KMS-11 (cell line): ENCODE measurements at regions not wholly inside any gene's neighbourhood (a gene's known extent, or its start where the extent isn't known, plus 50 kb on each side); places are given as distances from the start of the nearest gene placed in this dataset.

Experiments
- H2AFZ ChIP-seq: fragments of 200-600 bp; sonication (generic); 2 replicates; pipeline ENCODE4 v1.6.1; 2016; ENCODE audit warnings: antibody characterized with exemption, mixed run types, low read depth
- H3K27ac ChIP-seq: fragments of 200-600 bp; sonication (generic); 2 replicates; pipeline ENCODE4 v1.6.1; 2016; ENCODE audit warnings: mild to moderate bottlenecking, mixed run types
- H3K27me3 ChIP-seq: fragments of 200-600 bp; sonication (generic); 2 replicates; pipeline ENCODE4 v1.6.1; 2017; ENCODE audit warnings: mild to moderate bottlenecking, low read depth, mixed run types, moderate library complexity; ENCODE audit not compliant: insufficient read depth
- H3K36me3 ChIP-seq: fragments of 200-600 bp; sonication (generic); 2 replicates; pipeline ENCODE4 v1.6.1; 2017; ENCODE audit warnings: mild to moderate bottlenecking, mixed run types; ENCODE audit not compliant: insufficient read depth
- H3K4me1 ChIP-seq: fragments of 200-600 bp; sonication (generic); 2 replicates; pipeline ENCODE4 v1.6.1; 2016; ENCODE audit warnings: mild to moderate bottlenecking, low read depth, mixed run types; ENCODE audit not compliant: poor library complexity, severe bottlenecking
- H3K4me2 ChIP-seq: fragments of 200-600 bp; sonication (generic); 2 replicates; pipeline ENCODE4 v1.7.0; 2016; ENCODE audit warnings: mild to moderate bottlenecking, mixed run types
- H3K4me3 ChIP-seq: fragments of 200-600 bp; sonication (generic); IDR thresholded peaks from 2 replicates; pipeline ENCODE4 v1.6.1; 2017; ENCODE audit warnings: low read depth, low read length, mixed read lengths; ENCODE audit not compliant: insufficient read depth
- H3K79me2 ChIP-seq: fragments of 200-600 bp; sonication (generic); 2 replicates; pipeline ENCODE4 v1.6.1; 2016; ENCODE audit warnings: low read depth, mixed run types; ENCODE audit not compliant: insufficient read depth
- H3K9ac ChIP-seq: fragments of 200-600 bp; sonication (generic); 2 replicates; pipeline ENCODE4 v1.6.1; 2016; ENCODE audit warnings: mild to moderate bottlenecking, mixed run types
- H4K20me1 ChIP-seq: fragments of 200-600 bp; sonication (generic); 2 replicates; pipeline ENCODE4 v1.6.1; 2016; ENCODE audit warnings: mild to moderate bottlenecking, mixed run types; ENCODE audit not compliant: insufficient read depth
- CTCF ChIP-seq: fragments of 200-600 bp; sonication (generic); conservative IDR thresholded peaks from 2 replicates; pipeline ENCODE4 v1.6.1; 2017; ENCODE audit warnings: low read depth, mild to moderate bottlenecking, antibody characterized with exemption, low read length, moderate library complexity, mixed read lengths

GRCh38 chr2:234414596-234414995 lies 82.3 kb downstream of the ARL4C start:
- TF ChIP-seq CTCF, result no peak
- Histone ChIP-seq H3K4me2 (no peak overlapping the region), H3K4me1 (no peaks in the 10 kb centered on the region)

GRCh38 chr2:234412726-234413125 lies 84.2 kb downstream of the ARL4C start:
- no peak overlapping the region for H3K4me2 ChIP-seq
- H3K4me1 ChIP-seq, result no peaks in the 10 kb centered on the region
- H4K20me1 ChIP-seq, result no peaks in the 10 kb centered on the region
- no peak overlapping the region for H2AFZ ChIP-seq
- no peak overlapping the region for H3K9ac ChIP-seq
- H3K79me2 ChIP-seq, result no peaks in the 10 kb centered on the region
- no peaks in the 10 kb centered on the region for H3K27me3 ChIP-seq
- H3K4me3 ChIP-seq, result no peak overlapping the region
- TF ChIP-seq CTCF, result no peak
- H3K27ac ChIP-seq, result no peak overlapping the region
- no peaks in the 10 kb centered on the region for H3K36me3 ChIP-seq

More at GRCh38 chr2:234414596-234414995, 82.3 kb downstream of the ARL4C start:
- Histone ChIP-seq H2AFZ (no peak overlapping the region), H3K27ac (no peak overlapping the region), H3K9ac (no peak overlapping the region), H3K36me3 (no peaks in the 10 kb centered on the region), H3K4me3 (no peak overlapping the region), H3K27me3 (no peaks in the 10 kb centered on the region), H4K20me1 (no peaks in the 10 kb centered on the region), H3K79me2 (no peaks in the 10 kb centered on the region)

GRCh38 chr2:234411793-234412192 lies 85.1 kb downstream of the ARL4C start:
- no peak overlapping the region for H3K27ac ChIP-seq

GRCh38 chr2:234410526-234410925 lies 86.4 kb downstream of the ARL4C start:
- no peak for TF ChIP-seq CTCF
- Histone ChIP-seq H3K36me3 (no peaks in the 10 kb centered on the region), H3K4me1 (no peaks in the 10 kb centered on the region), H3K27ac (no peak overlapping the region), H3K79me2 (no peaks in the 10 kb centered on the region), H4K20me1 (no peaks in the 10 kb centered on the region), H3K4me2 (no peak overlapping the region), H3K4me3 (no peak overlapping the region), H2AFZ (no peak overlapping the region), H3K9ac (no peak overlapping the region), H3K27me3 (no peaks in the 10 kb centered on the region)

More at GRCh38 chr2:234411793-234412192, 85.1 kb downstream of the ARL4C start:
- no peak overlapping the region for H3K9ac ChIP-seq
- no peak for TF ChIP-seq CTCF
- no peaks in the 10 kb centered on the region for H3K79me2 ChIP-seq
- H2AFZ ChIP-seq, result no peak overlapping the region
- no peaks in the 10 kb centered on the region for H4K20me1 ChIP-seq
- no peaks in the 10 kb centered on the region for H3K36me3 ChIP-seq
- no peaks in the 10 kb centered on the region for H3K4me1 ChIP-seq
- H3K4me2 ChIP-seq, result no peak overlapping the region
- H3K27me3 ChIP-seq, result no peaks in the 10 kb centered on the region
- H3K4me3 ChIP-seq, result no peak overlapping the region

- no peak overlapping the region for H3K4me2 ChIP-seq
- H4K20me1 ChIP-seq, result no peaks in the 10 kb centered on the region
- H3K36me3 ChIP-seq, result no peaks in the 10 kb centered on the region
- H3K79me2 ChIP-seq, result no peaks in the 10 kb centered on the region
- H2AFZ ChIP-seq, result no peak overlapping the region
- H3K27me3 ChIP-seq, result no peaks in the 10 kb centered on the region
- no peaks in the 10 kb centered on the region for H3K4me1 ChIP-seq
- no peak for TF ChIP-seq CTCF
- H3K27ac ChIP-seq, result no peak overlapping the region
- H3K9ac ChIP-seq, result no peak overlapping the region
- no peak overlapping the region for H3K4me3 ChIP-seq
Measured at GRCh38 chr2:234409590-234409989, 87.3 kb downstream of the ARL4C start.
